ENCODE measurements at regions not wholly inside any gene's neighbourhood (a gene's known extent, or its start where the extent isn't known, plus 50 kb on each side); places are given as distances from the start of the nearest gene placed in this dataset.

GRCh38 chr7:17211307-17211836 is 87.1 kb upstream of the AHR start:
- Histone ChIP-seq H2AFZ (ENCODE audit: control insufficient read depth, low read length) (no peak overlapping the region), H3K27ac (ENCODE audit: control insufficient read depth, insufficient read depth, low read length) (no peak overlapping the region), H3K4me2 (ENCODE audit: control insufficient read depth, extremely low read depth, insufficient read depth, low read depth, low read length) (no peak overlapping the region), H3K79me2 (ENCODE audit: control insufficient read depth, insufficient read depth, low read length) (no peaks in the 10 kb centered on the region), H3K36me3 (ENCODE audit: control insufficient read depth in 2 of 2, extremely low read depth in 1 of 2, insufficient read depth in 2 of 2, low read length in 2 of 2) (no peaks in the 10 kb centered on the region), H3K9me3 (ENCODE audit: control insufficient read depth, low read depth, low read length) (no peaks in the 10 kb centered on the region), H4K20me1 (ENCODE audit: control insufficient read depth, extremely low read depth, insufficient read depth, low read length) (no peaks in the 10 kb centered on the region), H3K9ac (ENCODE audit: control insufficient read depth, extremely low read depth, insufficient read depth, low read length) (no peak overlapping the region), H3K4me3 (ENCODE audit: control insufficient read depth in 2 of 3, extremely low read depth in 1 of 3, insufficient read depth in 2 of 3, low read depth in 1 of 3, low read length in 3 of 3) (no peak overlapping the region), H3K27me3 (ENCODE audit: control insufficient read depth, extremely low read depth, insufficient read depth, low read length) (no peaks in the 10 kb centered on the region), H3K9me1 (ENCODE audit: control insufficient read depth, extremely low read depth, insufficient read depth, low read length) (no peaks in the 10 kb centered on the region), H3K4me1 (ENCODE audit: control insufficient read depth, extremely low read depth, insufficient read depth, low read length) (peaks cover 13% of the 10 kb centered on the region)
- DNase-seq (ENCODE audit: low read depth, low spot score) (no peak), FAIRE-seq (no peak)
- no peak for TF ChIP-seq EZH2 (IDR thresholded peaks at IDR 0.05; ENCODE audit: low read length)
- TF ChIP-seq, protein P1, sequence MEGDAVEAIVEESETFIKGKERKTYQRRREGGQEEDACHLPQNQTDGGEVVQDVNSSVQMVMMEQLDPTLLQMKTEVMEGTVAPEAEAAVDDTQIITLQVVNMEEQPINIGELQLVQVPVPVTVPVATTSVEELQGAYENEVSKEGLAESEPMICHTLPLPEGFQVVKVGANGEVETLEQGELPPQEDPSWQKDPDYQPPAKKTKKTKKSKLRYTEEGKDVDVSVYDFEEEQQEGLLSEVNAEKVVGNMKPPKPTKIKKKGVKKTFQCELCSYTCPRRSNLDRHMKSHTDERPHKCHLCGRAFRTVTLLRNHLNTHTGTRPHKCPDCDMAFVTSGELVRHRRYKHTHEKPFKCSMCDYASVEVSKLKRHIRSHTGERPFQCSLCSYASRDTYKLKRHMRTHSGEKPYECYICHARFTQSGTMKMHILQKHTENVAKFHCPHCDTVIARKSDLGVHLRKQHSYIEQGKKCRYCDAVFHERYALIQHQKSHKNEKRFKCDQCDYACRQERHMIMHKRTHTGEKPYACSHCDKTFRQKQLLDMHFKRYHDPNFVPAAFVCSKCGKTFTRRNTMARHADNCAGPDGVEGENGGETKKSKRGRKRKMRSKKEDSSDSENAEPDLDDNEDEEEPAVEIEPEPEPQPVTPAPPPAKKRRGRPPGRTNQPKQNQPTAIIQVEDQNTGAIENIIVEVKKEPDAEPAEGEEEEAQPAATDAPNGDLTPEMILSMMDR (optimal IDR thresholded peaks at IDR 0.05 in 1 of 3, IDR thresholded peaks at IDR 0.05 in 1 of 3, conservative IDR thresholded peaks at IDR 0.05 in 1 of 3; ENCODE audit: extremely low read depth in 1 of 3, insufficient read depth in 2 of 3, low read length in 3 of 3): no peak
- dilution Hi-C loops (cut with MboI; ENCODE audit: extremely low pct_ligation_motif_present, low sequenced_read_pairs): no loop called here

GRCh38 chr7:17212188-17212587 is 86.3 kb upstream of the AHR start:
- TF ChIP-seq, protein P1 (optimal IDR thresholded peaks at IDR 0.05 in 1 of 3, IDR thresholded peaks at IDR 0.05 in 1 of 3, conservative IDR thresholded peaks at IDR 0.05 in 1 of 3; ENCODE audit: extremely low read depth in 1 of 3, insufficient read depth in 2 of 3, low read length in 3 of 3): no peak
- TF ChIP-seq EZH2 (IDR thresholded peaks at IDR 0.05; ENCODE audit: low read length): no peak

More at GRCh38 chr7:17212188-17212587, 86.3 kb upstream of the AHR start:
- no peaks in the 10 kb centered on the region for H3K9me1 ChIP-seq (ENCODE audit: control insufficient read depth, extremely low read depth, insufficient read depth, low read length)
- dilution Hi-C loops (cut with MboI; ENCODE audit: extremely low pct_ligation_motif_present, low sequenced_read_pairs): no loop called here
- FAIRE-seq (no peak), DNase-seq (ENCODE audit: low read depth, low spot score) (no peak)
- no peak overlapping the region for H3K27ac ChIP-seq (ENCODE audit: control insufficient read depth, insufficient read depth, low read length)
- H2AFZ ChIP-seq (ENCODE audit: control insufficient read depth, low read length): no peak overlapping the region
- no peaks in the 10 kb centered on the region for H3K27me3 ChIP-seq (ENCODE audit: control insufficient read depth, extremely low read depth, insufficient read depth, low read length)
- H3K4me3 ChIP-seq (ENCODE audit: control insufficient read depth in 2 of 3, extremely low read depth in 1 of 3, insufficient read depth in 2 of 3, low read depth in 1 of 3, low read length in 3 of 3): no peak overlapping the region
- no peaks in the 10 kb centered on the region for H3K79me2 ChIP-seq (ENCODE audit: control insufficient read depth, insufficient read depth, low read length)
- H3K9ac ChIP-seq (ENCODE audit: control insufficient read depth, extremely low read depth, insufficient read depth, low read length): no peak overlapping the region
- H3K4me2 ChIP-seq (ENCODE audit: control insufficient read depth, extremely low read depth, insufficient read depth, low read depth, low read length): no peak overlapping the region
- no peaks in the 10 kb centered on the region for H4K20me1 ChIP-seq (ENCODE audit: control insufficient read depth, extremely low read depth, insufficient read depth, low read length)
- H3K9me3 ChIP-seq (ENCODE audit: control insufficient read depth, low read depth, low read length): no peaks in the 10 kb centered on the region
- no peaks in the 10 kb centered on the region for H3K36me3 ChIP-seq (ENCODE audit: control insufficient read depth in 2 of 2, extremely low read depth in 1 of 2, insufficient read depth in 2 of 2, low read length in 2 of 2)
- H3K4me1 ChIP-seq (ENCODE audit: control insufficient read depth, extremely low read depth, insufficient read depth, low read length): peaks cover 5% of the 10 kb centered on the region

All from keratinocyte (primary cell).